ENCODE measurements at regions not wholly inside any gene's neighbourhood (a gene's known extent, or its start where the extent isn't known, plus 50 kb on each side); places are given as distances from the start of the nearest gene placed in this dataset.

- TF ChIP-seq CTCF (IDR thresholded peaks at IDR 0.05), result no peak
- ATAC-seq, result no peak
- Histone ChIP-seq H3K27me3 (peaks cover 0 to 8% of the 10 kb centered on the region in 2 donors), H3K36me3 (no peaks in the 10 kb centered on the region), H3K4me1 (no peaks in the 10 kb centered on the region), H3K4me3 (no peak overlapping the region), H3K27ac (no peak overlapping the region), H3K9me3 (no peaks in the 10 kb centered on the region)
- peak in 1 of 4 donors; percentile 60 for DNase-seq
- intact Hi-C loops (cut with DNase I), result no loop called here
Measured at GRCh38 chr7:155992538-155992937, 180.3 kb upstream of the SHH start.

GRCh38 chr7:155992107-155992506 is 179.8 kb upstream of the SHH start:
- no peaks in the 10 kb centered on the region for H3K36me3 ChIP-seq
- intact Hi-C loops (cut with DNase I), result no loop called here
- TF ChIP-seq CTCF (IDR thresholded peaks at IDR 0.05), result no peak
- H3K4me3 ChIP-seq, result no peak overlapping the region
- H3K4me1 ChIP-seq, result no peaks in the 10 kb centered on the region
- no peak overlapping the region for H3K27ac ChIP-seq
- H3K9me3 ChIP-seq, result no peaks in the 10 kb centered on the region
- DNase-seq (no peak), ATAC-seq (no peak)
- peaks cover 0 to 4% of the 10 kb centered on the region in 2 donors for H3K27me3 ChIP-seq

GRCh38 chr7:155991470-155991869 is 179.2 kb upstream of the SHH start:
- Histone ChIP-seq H3K27ac (no peak overlapping the region), H3K9me3 (no peaks in the 10 kb centered on the region), H3K27me3 (peaks cover 0 to 4% of the 10 kb centered on the region in 2 donors), H3K4me1 (no peaks in the 10 kb centered on the region), H3K36me3 (no peaks in the 10 kb centered on the region), H3K4me3 (no peak overlapping the region)
- no peak for TF ChIP-seq CTCF (IDR thresholded peaks at IDR 0.05)
- intact Hi-C loops (cut with DNase I), result no loop called here
- no peak for ATAC-seq
- no peak for DNase-seq

GRCh38 chr7:155988416-155988815 is 176.2 kb upstream of the SHH start:
- no peak overlapping the region for H3K4me3 ChIP-seq
- H3K27ac ChIP-seq, result no peak overlapping the region
- H3K9me3 ChIP-seq, result no peaks in the 10 kb centered on the region
- no peaks in the 10 kb centered on the region for H3K4me1 ChIP-seq
- intact Hi-C loops (cut with DNase I), result no loop called here
- TF ChIP-seq CTCF (IDR thresholded peaks at IDR 0.05), result no peak
- peak in 1 of 4 donors; percentile 60 for DNase-seq
- ATAC-seq, result no peak
- H3K36me3 ChIP-seq, result no peaks in the 10 kb centered on the region
- H3K27me3 ChIP-seq, result no peaks in the 10 kb centered on the region

GRCh38 chr7:155987681-155988235 is 175.5 kb upstream of the SHH start:
- H3K4me3 ChIP-seq, result no peak overlapping the region
- no peaks in the 10 kb centered on the region for H3K9me3 ChIP-seq
- no peak overlapping the region for H3K27ac ChIP-seq
- intact Hi-C loops (cut with DNase I), result no loop called here
- ATAC-seq (no peak), DNase-seq (peak in 1 of 4 donors; percentile 57)
- H3K27me3 ChIP-seq, result no peaks in the 10 kb centered on the region
- no peaks in the 10 kb centered on the region for H3K4me1 ChIP-seq
- H3K36me3 ChIP-seq, result no peaks in the 10 kb centered on the region
- no peak for TF ChIP-seq CTCF (IDR thresholded peaks at IDR 0.05)

All from left lung (tissue), 4 donors.